Dermis microvascular lymphatic vessel endothelial cell (primary cell): ENCODE measurements at regions not wholly inside any gene's neighbourhood (a gene's known extent, or its start where the extent isn't known, plus 50 kb on each side); places are given as distances from the start of the nearest gene placed in this dataset.

ENCODE experiments used
- DNase-seq, 2 donors: peaks; one replicate each; pipeline versions ENCODE4 v3.0.0 to v3.0.0-alpha.2; 2010; ENCODE audit warnings: low read depth in 2 of 2

DNA sequence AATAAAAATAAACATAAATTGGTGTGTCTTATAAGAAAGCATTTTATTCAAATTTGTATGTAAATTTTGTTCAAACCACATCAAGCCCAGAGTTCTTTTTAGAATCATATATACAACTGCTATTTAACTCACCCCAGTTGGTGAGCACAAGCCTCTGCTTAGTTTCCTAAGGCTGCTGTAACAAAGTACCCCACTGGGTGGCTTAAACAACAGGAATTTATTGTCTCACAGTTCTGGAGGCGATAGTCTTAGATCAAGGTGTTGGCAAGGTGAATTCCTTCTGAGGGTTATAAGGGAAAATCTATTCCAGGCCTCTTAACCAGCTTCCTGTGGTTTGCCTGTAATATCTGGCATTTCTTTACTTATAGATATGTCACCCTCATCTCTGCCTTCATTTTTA is 1133.5 kb downstream of the OLFM4 start:
- no peak for DNase-seq

DNA sequence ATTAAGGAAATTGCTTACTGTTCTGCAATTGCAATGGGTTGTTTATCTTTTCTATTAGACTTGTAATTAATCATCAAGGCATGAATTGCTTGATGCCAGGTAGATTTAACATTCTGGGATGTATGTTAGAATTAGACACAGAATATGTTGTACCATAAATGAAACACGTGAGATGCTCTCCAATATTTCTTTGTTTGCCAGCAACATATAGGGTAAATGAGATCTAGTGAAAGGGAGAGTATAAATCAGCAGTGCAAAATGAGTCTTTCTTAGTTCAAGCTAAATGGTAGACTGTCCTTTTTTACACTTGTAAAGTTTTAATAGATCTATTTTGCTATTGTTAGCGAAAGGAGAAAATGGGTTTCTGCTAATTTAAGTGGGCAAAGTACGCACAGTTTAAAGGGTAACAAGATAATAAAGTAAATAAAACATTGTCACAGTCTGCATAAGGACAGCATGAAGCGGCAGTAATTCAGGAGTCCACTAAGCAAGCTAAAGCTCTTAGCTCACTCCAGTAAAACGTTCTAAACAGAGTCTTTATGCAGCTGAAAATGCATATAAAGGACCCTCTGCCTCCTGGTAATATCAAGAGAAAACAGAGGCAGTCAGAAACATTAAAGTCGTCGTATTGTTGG is 1137.1 kb downstream of the OLFM4 start:
- no peak for DNase-seq

DNA sequence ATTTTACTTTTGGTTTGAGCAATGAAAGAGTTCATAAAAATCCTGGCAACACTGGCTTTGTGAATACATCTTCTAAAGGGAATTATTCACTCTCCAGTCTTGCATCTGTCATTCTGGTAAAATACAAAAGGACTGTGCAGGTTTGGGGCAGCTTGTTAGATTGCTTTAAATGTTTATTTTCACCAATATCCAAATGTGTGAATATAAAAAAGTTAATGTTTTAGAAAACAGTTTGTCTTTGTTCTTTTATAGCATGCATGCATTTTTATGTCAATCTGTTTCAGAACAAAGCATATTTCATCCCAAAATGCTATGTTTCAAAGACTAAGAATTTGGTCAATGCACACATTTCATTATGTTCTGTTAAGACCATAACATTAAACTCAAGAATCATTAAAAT is 1145.4 kb downstream of the OLFM4 start:
- no peak for DNase-seq

DNA sequence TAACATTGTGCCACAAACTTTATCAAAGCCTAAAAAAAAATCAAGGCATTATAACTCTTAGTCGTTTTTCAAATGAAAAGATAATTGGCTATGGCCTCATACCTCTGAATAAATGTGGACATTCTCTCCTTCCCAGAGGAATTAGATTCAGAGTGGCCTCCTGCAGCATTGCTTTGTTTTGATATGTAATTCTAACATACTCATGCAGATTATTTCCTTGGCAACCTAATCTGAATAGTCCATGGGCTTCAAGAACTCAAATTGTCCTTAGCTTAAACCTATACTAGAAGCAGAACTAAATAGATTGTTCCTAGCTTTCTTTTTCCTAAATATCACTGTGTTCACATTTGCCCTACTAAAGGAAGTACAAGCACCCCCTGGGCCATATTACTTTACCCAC is 1146.9 kb downstream of the OLFM4 start:
- no peak for DNase-seq

DNA sequence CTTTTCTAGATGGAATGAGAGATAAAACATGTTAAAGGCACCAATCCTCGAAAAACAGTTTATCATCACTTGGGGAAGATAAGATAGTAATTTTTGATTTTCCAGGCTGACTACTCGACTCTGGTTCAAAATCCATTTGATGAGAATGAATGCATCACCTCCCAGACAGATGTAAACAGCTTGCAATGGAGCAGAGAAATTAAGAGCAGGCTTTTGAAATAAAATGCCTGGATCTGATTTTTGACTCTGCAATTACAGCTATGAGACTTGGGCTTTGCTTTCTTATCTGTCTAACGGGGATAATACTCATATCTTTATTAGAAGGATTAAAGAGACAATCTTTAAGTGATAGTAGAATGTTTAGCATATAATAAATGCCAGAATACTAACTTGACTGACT is 1148.9 kb downstream of the OLFM4 start:
- DNase-seq = no peak

DNA sequence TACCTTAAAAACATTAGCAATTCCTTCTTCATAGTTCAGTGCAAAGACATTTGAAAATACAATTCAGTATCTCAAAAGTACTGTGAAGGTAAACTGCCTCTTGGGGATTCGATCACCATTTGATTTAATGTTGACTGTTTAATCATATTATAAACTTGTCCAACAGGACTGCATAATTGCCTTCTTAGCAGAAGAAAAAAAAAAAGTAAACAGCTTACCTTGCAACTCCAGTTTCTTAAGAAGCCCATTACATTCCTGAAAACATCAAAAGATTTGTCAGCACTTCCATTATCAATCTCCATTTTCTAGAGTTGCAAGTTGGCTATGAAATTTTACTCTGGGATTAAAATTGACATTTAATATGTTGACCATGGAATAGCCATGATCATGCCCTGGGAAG is 1154.6 kb downstream of the OLFM4 start:
- no peak for DNase-seq

DNA sequence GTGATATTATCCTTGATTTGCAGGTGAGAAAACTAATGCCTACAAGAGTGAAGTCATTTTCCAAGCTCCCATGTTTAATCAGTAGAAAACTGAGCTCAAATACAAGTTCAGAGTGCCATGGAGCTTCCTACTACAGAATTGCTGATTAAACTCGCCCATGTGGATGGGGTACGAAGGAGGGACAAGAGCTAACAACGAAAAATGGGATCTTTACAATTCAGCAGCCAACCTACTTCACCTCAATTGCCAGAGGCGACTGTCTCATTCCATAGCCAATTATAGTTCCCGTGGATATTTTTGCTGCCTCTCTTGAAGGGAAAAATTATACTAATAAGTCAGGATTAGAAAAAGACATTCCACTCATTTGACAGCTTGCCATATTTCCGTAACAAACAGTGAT is 1155.1 kb downstream of the OLFM4 start:
- DNase-seq = no peak

DNA sequence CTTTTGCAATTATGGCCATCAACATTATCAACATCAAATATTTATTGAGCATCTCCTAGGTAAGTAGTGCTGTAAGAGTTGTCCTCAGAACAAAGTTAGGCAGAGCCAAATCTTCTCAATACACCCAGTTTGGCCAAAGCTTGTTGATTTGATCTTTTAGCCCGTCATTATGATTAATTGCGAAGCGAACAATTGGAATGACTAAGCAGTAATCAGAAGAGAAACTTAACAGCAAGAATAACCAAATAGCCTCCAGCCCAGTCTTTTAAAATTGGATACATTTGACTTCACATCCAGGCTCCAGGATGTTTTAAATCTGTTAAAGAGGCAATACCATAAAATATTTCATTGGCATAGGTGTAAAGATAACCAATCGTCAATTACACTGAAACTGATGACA is 1156.0 kb downstream of the OLFM4 start:
- no peak for DNase-seq

DNA sequence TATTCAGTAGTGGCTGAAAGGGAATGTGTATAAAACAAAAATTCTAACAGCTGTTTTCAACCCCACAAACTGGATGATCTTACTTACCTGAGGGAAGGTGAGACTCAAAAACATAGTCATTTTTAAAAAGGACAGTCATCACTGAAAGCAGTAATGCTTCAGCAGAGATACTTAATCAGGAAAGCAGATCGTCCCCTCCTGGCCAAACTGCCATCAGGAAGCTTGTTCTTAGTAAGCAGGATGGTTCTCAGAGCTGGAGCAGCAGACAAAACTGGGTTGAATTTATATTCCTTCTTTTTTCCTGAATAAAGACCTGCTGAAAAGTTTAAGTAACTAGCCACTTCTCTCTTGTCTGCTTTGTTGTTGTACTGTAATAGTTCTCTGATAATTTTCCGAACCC is 1156.5 kb downstream of the OLFM4 start:
- no peak for DNase-seq

DNA sequence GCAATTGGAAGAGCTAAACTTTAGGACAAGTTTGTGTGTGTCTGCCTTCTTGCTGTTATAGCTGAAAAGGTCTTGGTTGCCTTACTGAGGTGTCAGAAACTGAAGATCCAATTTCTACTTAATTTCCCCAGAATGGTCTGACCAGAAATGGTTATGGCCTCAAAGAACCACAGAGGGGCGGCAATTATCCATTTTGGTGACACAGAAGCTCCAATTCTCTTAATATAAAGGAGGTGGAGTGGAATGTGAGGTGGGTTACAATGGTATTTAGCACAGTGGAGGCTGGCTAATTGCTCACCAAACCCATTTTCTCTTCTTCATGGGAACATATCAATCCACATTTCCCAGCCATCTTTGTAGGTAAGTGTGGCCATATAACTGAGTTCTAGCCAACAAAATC is 1157.2 kb downstream of the OLFM4 start:
- no peak for DNase-seq

DNA sequence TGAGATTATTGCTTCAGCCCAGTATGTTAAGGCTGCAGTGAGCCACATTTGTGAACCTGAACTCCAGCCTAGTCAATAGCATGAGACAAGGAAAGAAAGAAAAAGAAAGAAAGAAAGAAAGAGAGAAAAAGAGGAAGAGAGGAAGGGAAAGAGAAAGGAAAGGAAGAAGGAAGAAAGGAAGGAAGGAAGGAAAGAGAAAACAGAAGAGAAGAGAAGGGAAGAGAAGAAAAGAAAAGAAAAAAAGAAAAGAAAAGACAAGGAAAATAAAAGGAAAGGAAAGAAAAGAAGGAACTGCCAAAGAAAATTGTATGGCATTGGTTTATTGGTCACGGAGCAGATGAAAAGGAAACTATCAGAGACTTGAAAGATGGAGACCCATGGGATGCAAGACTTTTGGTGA is 1158.8 kb downstream of the OLFM4 start:
- no peak for DNase-seq

DNA sequence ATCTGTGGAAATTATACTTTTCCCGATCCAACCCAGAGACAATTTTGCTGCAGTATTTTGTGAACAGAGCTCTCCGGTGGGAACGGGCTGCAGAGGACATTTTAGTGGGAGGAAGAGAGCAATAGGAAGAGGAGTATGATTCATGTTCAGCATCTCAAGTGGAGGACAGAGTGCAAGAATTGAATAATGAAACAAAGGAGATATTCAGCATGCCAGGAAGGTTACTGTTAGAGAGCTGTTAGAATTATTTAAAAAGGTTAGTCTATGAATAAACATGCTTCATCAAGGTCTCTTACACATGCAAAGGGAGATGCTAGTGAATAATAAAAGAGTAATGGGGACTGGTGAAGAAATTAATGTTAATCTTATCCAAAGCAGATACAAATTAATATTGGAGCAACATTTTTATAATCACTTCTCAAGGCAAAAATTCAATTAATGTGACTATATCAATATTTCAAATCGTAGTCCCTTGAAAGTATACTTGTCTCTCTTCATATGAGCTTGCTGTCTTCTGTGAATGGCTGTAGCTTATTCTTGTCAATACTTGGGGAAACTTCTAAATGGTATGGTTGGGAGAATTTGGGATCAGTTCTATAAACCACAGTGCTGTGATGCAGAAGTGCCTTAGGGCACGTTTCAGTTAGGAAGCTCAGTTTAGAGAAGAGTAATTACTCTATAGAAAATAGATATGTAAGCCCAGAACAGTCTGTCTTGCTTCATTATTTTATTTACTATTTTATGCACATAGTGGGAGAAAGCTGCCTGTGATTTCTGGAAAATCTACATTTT is 1165.8 kb downstream of the OLFM4 start:
- DNase-seq = no peak

DNA sequence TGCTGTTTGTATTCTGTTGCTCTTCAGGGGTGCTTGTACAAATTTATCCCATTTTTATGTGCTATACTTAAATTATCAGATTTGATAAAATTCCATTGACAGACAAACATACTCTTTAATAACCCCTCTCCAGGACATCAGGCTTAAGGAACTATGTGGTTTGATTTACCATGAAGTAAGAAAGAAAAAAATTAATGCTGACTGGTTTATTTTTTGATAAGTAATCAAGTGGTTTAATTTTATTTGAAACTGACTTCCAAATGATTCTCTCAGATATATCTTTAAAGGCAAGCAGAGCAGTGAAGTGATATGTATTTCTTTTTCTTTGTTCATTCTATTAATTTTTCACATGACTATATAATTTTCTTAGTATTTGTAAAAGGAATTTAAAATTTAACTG is 1168.1 kb downstream of the OLFM4 start:
- DNase-seq = no peak

DNA sequence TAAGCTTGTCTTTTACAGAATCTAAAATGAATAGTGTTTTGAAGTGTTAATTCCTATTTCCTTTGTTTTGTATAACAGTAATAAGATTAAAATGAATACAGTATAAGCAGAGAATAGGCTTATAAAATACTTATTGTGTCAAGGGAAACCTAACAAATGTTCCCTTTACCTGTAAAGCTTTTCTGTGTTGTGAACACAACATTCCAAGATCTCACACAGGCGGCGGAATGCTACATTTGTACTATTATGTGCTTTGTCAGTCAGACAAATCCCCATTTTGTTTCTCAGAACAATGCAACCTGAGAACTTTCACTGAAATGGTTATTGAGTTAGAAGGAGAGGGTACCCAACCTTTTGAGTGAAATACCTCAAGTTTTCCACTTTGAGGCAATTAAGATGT is 1170.3 kb downstream of the OLFM4 start:
- DNase-seq = no peak

DNA sequence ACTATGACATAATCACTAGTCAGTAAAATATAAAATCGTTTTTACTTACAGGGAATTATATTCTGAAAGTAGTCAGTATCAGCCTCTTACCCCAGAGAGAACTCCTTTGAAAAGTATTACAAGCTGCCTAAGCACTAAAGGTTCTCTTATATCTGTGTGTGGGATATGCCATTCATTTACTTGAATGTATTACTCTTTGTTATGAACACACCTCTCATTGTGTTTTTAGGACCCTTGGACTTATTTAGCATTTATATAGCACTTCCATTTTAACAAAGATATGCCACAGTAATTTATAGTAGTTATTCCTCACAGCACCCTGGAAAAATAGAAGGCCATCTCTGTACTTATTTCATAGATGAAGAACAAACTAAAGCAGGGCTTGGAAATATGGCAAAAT is 1178.0 kb downstream of the OLFM4 start:
- DNase-seq = no peak

DNA sequence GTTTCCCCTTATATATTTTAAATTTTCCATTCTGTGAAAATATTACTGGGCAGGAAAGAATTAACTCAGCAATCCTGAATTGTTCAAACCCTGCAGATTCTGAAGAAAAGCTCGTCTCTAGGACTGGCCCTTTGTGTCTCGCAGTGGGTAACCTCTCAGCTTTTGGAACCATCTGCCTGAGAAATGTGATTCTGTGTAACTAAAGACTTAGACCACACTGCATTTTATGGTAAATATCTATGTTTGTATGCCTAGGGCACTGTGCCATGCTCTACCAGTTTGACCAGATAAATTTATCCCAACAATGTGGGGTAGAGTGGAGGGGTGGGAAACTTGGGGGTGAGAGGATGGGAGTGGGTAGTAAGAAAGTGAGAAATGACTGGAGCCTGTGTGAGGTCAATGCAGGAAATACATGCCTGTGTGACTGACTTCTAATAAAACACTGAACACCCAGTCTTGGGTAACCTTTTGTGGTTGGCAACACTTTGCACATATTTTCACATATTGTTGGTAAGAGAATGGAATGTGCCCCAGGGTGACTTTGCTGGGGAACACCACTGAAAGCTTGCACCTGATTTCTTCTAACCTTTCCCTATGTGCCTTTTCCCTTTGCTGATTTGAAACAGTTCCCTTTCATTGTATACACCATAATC is 1181.9 kb downstream of the OLFM4 start:
- DNase-seq = no peak

DNA sequence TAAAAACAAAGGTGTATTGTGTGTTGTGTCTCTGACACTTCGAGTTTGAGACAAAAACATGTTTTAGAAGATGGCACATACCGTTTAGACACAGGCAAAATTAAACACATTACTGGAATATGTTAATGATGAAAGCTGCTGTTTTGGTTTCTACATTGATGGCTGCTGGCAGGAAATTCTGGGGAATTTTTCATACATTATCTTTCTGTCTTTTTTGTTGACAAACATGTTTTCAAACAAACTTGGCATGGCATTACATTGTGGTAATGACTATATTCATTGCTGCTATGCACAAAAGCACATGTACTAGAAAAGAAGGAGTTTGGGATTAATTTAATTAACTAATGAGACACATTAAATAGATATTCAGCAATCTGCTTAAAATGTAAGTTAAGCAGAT is 1187.6 kb downstream of the OLFM4 start:
- DNase-seq = no peak

DNA sequence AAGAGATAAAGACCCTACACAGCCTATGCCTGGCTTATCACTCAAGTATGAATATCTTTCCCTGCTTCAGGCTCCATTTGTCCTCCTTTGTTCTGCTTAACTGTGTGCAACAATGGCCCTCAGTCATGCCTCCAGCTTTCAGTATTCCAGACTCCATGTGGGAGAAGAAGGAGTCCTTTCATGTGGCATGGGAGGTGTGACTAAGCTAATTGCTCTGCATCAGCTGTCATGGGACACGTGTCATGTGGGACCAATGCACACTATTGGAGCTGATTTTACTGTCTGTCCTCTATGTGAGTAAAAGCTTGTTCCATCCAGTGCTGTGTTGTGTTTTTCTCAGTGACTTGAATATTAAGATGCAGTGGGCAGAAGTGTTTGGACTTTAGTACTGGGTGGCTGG is 1198.3 kb downstream of the OLFM4 start:
- no peak for DNase-seq

DNA sequence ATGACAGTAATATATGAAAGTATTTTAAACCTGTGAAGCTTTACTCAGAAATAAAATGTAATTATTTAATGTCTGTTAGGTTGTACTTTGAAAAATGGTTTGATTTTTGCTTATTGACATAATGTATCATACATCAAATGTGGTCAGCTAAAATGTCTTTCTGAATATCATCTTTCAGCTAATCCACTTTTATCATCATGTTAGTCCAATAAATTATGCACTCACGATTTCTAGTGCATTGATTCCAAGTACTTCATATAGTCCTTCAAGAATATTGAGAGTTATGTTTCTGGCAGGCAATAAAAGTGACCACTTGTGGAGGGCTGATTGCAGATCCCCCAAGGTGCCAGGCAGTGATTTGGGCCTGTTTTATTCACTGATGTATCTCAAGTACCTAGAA is 1204.1 kb downstream of the OLFM4 start:
- no peak for DNase-seq

DNA sequence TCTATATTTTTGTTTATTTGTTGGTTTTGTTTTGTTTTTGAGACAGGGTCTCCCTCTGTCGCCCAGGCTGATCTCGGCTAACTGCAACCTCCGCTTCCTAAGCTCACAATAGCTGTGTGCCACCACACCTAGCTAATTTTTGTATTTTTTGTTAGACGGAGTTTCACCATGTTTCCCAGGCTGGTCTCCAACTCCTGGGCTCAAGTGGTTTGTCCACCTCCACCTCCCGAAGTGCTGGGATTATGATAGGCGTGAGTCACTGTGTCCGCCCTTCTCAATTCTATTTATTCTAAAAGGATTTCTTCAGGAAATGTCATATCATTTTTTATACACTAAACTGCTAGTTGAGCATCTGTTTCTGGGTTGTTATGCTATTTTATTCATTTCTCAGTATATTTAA is 1206.0 kb downstream of the OLFM4 start:
- DNase-seq = no peak

DNA sequence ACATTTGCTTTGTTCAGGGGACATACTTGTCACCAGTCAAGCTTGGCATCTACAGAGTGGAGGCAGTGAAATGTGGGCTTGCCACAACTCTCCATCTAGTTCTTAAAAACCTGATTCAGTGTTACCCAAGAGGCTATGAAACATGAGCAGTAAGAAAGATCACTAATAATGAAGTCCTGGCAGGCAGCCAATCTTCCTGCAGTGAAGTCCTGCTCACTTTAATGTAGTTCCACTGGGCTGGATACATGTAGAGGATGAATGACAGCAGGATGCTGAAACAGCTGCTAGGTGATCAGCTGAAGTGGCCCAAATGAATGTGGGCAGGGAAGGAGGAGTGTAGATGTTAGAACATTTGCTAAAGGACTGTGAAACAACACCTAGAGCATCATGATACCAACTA is 1213.1 kb downstream of the OLFM4 start:
- DNase-seq = no peak

DNA sequence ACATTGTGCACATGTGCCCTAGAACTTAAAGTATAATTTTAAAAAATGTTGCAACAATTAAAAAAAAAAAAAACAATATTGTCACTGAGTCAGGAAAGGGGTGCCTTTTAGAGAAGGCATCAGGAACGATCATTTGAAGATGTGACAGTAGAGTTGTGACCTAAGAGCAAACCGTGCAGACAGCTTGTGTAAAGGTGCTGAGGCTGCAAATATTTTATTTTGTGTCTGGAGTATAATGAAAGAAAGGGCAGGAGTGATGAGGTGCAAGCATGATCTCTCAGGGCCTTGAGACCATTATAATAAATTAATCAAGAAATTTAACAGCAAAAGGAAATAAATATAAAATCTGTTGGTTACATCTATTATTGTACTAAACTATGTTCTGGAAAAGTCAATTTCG is 1219.7 kb downstream of the OLFM4 start:
- DNase-seq = no peak

DNA sequence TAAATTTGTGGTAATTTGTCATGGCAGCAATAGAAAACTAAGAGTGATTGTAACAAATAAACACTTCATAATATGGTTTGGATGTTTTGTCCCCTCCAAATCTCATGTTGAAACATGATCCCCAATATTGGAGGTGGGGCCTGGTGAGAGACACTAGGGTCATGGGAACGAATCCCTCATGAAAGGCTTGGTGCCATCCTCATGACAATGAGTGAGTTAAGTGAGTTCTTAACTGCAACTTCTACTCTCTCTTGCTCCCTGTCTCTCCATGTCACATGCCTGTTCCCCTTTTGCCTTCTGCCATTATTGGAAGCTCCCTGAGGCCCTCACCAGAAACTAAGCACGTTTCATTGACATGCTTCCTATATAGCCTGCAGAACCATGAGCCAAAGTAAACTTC is 1233.2 kb downstream of the OLFM4 start:
- no peak for DNase-seq
